Gastroesophageal sphincter (tissue), 3 donors: ENCODE measurements at regions not wholly inside any gene's neighbourhood (a gene's known extent, or its start where the extent isn't known, plus 50 kb on each side); places are given as distances from the start of the nearest gene placed in this dataset.

Experiments
- CTCF ChIP-seq, 4 experiments: fragments of 200-600 bp in 2 of 4; fragments of 450-650 bp in 2 of 4; sonication (generic) in 1 of 4; IDR thresholded peaks; one replicate each; pipeline ENCODE4 v1.5.1; 2017 to 2019; ENCODE audit warnings: antibody characterized with exemption in 4 of 4, mild to moderate bottlenecking in 2 of 4, moderate library complexity in 2 of 4
- EP300 ChIP-seq: sonication (generic); formaldehyde crosslinking; IDR thresholded peaks from one replicate; pipeline ENCODE4 v1.6.1; 2017; ENCODE audit warnings: antibody characterized with exemption, mild to moderate bottlenecking
- POLR2A ChIP-seq, 2 donors: fragments of 450-650 bp; IDR thresholded peaks; one replicate each; pipeline ENCODE4 v1.6.1; 2017; ENCODE audit warnings: antibody characterized with exemption in 2 of 2, mild to moderate bottlenecking in 2 of 2, moderate library complexity in 1 of 2
- POLR2AphosphoS5 ChIP-seq: sonication (generic); formaldehyde crosslinking; IDR thresholded peaks from one replicate; pipeline ENCODE4 v1.6.1; 2017; ENCODE audit warnings: antibody characterized with exemption

GRCh38 chr1:81270051-81270450 lies 530.7 kb upstream of the ADGRL2 start:
- no peak for TF ChIP-seq CTCF (IDR thresholded peaks at IDR 0.05)
- TF ChIP-seq POLR2A (IDR thresholded peaks at IDR 0.05): no peak
- TF ChIP-seq POLR2AphosphoS5: no peak
- no peak for TF ChIP-seq EP300
